Activated CD4-positive, alpha-beta T cell treated with anti-CD3 and anti-CD28 coated beads, Interleukin-2, Interleukin-6, amounts not matched to agents 100 ng/mL and 50 ng/mL, durations not matched to agents 16 hours and 8 hours (primary cell): ENCODE measurements at regions not wholly inside any gene's neighbourhood (a gene's known extent, or its start where the extent isn't known, plus 50 kb on each side); places are given as distances from the start of the nearest gene placed in this dataset.

Experiments
- DNase-seq: peaks from one replicate; pipeline ENCODE4 v3.0.0-alpha.2; 2020

GRCh38 chr9:89949111-89949510 is 344.3 kb downstream of the GADD45G start:
- DNase-seq: no peak

- DNase-seq: no peak
Observed at GRCh38 chr9:89951675-89952074, 346.9 kb downstream of the GADD45G start.

- peak; percentile 73 for DNase-seq
Observed at GRCh38 chr9:89952401-89952800, 347.6 kb downstream of the GADD45G start.

GRCh38 chr9:89953263-89953662 is 348.5 kb downstream of the GADD45G start:
- DNase-seq: peak; percentile 58

- no peak for DNase-seq
Observed at GRCh38 chr9:89953824-89954615, 349.2 kb downstream of the GADD45G start.

GRCh38 chr9:89955144-89955543 is 350.3 kb downstream of the GADD45G start:
- DNase-seq: no peak

- DNase-seq: no peak
Observed at GRCh38 chr9:89955626-89956025, 350.8 kb downstream of the GADD45G start.

GRCh38 chr9:89956331-89956730 is 351.5 kb downstream of the GADD45G start:
- DNase-seq: no peak

- no peak for DNase-seq
Observed at GRCh38 chr9:89956907-89957306, 352.1 kb downstream of the GADD45G start.

GRCh38 chr9:89958086-89958485 is 353.3 kb downstream of the GADD45G start:
- DNase-seq: no peak

GRCh38 chr9:89961616-89962341 is 357.0 kb downstream of the GADD45G start:
- DNase-seq: peak; percentile 57

- no peak for DNase-seq
Observed at GRCh38 chr9:89963280-89963679, 358.5 kb downstream of the GADD45G start.

GRCh38 chr9:89967527-89967926 is 362.7 kb downstream of the GADD45G start:
- no peak for DNase-seq

- DNase-seq: peak; percentile 69
Observed at GRCh38 chr9:89969156-89969675, 364.4 kb downstream of the GADD45G start.

GRCh38 chr9:89969881-89970639 is 365.2 kb downstream of the GADD45G start:
- no peak for DNase-seq

GRCh38 chr9:89970701-89971100 is 365.9 kb downstream of the GADD45G start:
- DNase-seq: no peak

- peak; percentile 50 for DNase-seq
Observed at GRCh38 chr9:89972535-89972934, 367.7 kb downstream of the GADD45G start.

- DNase-seq: no peak
Observed at GRCh38 chr9:89974582-89974981, 369.8 kb downstream of the GADD45G start.

- no peak for DNase-seq
Observed at GRCh38 chr9:89975024-89975423, 370.2 kb downstream of the GADD45G start.

- DNase-seq: no peak
Observed at GRCh38 chr9:89975630-89976029, 370.8 kb downstream of the GADD45G start.

- DNase-seq: no peak
Observed at GRCh38 chr9:89978185-89978584, 373.4 kb downstream of the GADD45G start.

- no peak for DNase-seq
Observed at GRCh38 chr9:89980600-89980999, 375.8 kb downstream of the GADD45G start.

- no peak for DNase-seq
Observed at GRCh38 chr9:89982016-89982415, 377.2 kb downstream of the GADD45G start.
